Vagina (tissue), 2 donors: ENCODE measurements at regions not wholly inside any gene's neighbourhood (a gene's known extent, or its start where the extent isn't known, plus 50 kb on each side); places are given as distances from the start of the nearest gene placed in this dataset.

ENCODE experiments used
- DNase-seq, 2 donors: peaks; one replicate each; pipeline ENCODE4 v3.0.0-alpha.2; 2017; ENCODE audit errors: extremely low spot score in 2 of 2
- H3K27ac ChIP-seq: fragments of 200-600 bp; sonication (generic); one replicate; pipeline ENCODE4 v1.5.1; 2019
- H3K27me3 ChIP-seq: fragments of 200-600 bp; sonication (generic); one replicate; pipeline ENCODE4 v1.5.1; 2019
- H3K36me3 ChIP-seq, 2 donors: fragments of 200-600 bp; sonication (generic); one replicate each; pipeline ENCODE4 v1.5.1; 2017 to 2019
- H3K4me1 ChIP-seq: fragments of 200-600 bp; sonication (generic); one replicate; pipeline ENCODE4 v1.5.1; 2019
- H3K4me3 ChIP-seq, 2 donors: fragments of 200-600 bp; sonication (generic); 1 replicate in 1 of 2; 2 replicates in 1 of 2; pipeline ENCODE4 v1.5.1; 2016 to 2019
- H3K9me3 ChIP-seq: fragments of 200-600 bp; sonication (generic); one replicate; pipeline ENCODE4 v1.5.1; 2019
- CTCF ChIP-seq, 3 experiments: fragments of 450-650 bp in 2 of 3; fragments of 200-600 bp in 1 of 3; sonication (generic) in 1 of 3; IDR thresholded peaks; one replicate each; pipeline ENCODE4 v1.5.1; 2017 to 2019; ENCODE audit warnings: antibody characterized with exemption in 3 of 3, mild to moderate bottlenecking in 2 of 3, moderate library complexity in 2 of 3
- POLR2A ChIP-seq, 2 donors: fragments of 450-650 bp; IDR thresholded peaks; one replicate each; pipeline ENCODE4 v1.6.1; 2017; ENCODE audit warnings: antibody characterized with exemption in 2 of 2, mild to moderate bottlenecking in 2 of 2, moderate library complexity in 2 of 2
- POLR2AphosphoS5 ChIP-seq, 2 donors: sonication (generic); formaldehyde crosslinking; IDR thresholded peaks; one replicate each; pipeline ENCODE4 v1.9.0; 2017; ENCODE audit warnings: antibody characterized with exemption in 2 of 2, mild to moderate bottlenecking in 2 of 2, low read depth in 1 of 2; ENCODE audit not compliant: insufficient read depth in 1 of 2
- intact Hi-C: fragments of 100-400 bp; cut with DNase I; formaldehyde crosslinking; loops from one replicate; pipeline ENCODE4 v1.15.1; 2023

- Histone ChIP-seq H3K27me3 (no peaks in the 10 kb centered on the region), H3K4me3 (no peak overlapping the region), H3K4me1 (no peaks in the 10 kb centered on the region), H3K27ac (no peak overlapping the region), H3K36me3 (no peaks in the 10 kb centered on the region), H3K9me3 (no peaks in the 10 kb centered on the region)
- no peak for DNase-seq
- intact Hi-C loops, result no loop called here
- TF ChIP-seq POLR2A (IDR thresholded peaks at IDR 0.05) (no peak), POLR2AphosphoS5 (IDR thresholded peaks at IDR 0.05; ENCODE audit: insufficient read depth in 1 of 2, low read depth in 1 of 2) (no peak), CTCF (IDR thresholded peaks at IDR 0.05) (no peak)
Measured at GRCh38 chr6:153735761-153736160, 303.3 kb upstream of the OPRM1 start.

GRCh38 chr6:153729189-153729588 lies 309.9 kb upstream of the OPRM1 start:
- Histone ChIP-seq H3K27ac (no peak overlapping the region), H3K27me3 (no peaks in the 10 kb centered on the region), H3K4me1 (no peaks in the 10 kb centered on the region), H3K9me3 (no peaks in the 10 kb centered on the region), H3K36me3 (no peaks in the 10 kb centered on the region), H3K4me3 (no peak overlapping the region)
- intact Hi-C loops, result no loop called here
- DNase-seq, result no peak
- TF ChIP-seq CTCF (IDR thresholded peaks at IDR 0.05), result no peak
- no peak for TF ChIP-seq POLR2A (IDR thresholded peaks at IDR 0.05)
- TF ChIP-seq POLR2AphosphoS5 (IDR thresholded peaks at IDR 0.05; ENCODE audit: insufficient read depth in 1 of 2, low read depth in 1 of 2), result no peak

- H3K27me3 ChIP-seq, result no peaks in the 10 kb centered on the region
- no peaks in the 10 kb centered on the region for H3K36me3 ChIP-seq
- DNase-seq, result no peak
- no peak overlapping the region for H3K4me3 ChIP-seq
- TF ChIP-seq POLR2A (IDR thresholded peaks at IDR 0.05) (no peak), POLR2AphosphoS5 (IDR thresholded peaks at IDR 0.05; ENCODE audit: insufficient read depth in 1 of 2, low read depth in 1 of 2) (no peak), CTCF (IDR thresholded peaks at IDR 0.05) (no peak)
- intact Hi-C loops, result no loop called here
- H3K4me1 ChIP-seq, result no peaks in the 10 kb centered on the region
- H3K9me3 ChIP-seq, result no peaks in the 10 kb centered on the region
- no peak overlapping the region for H3K27ac ChIP-seq
Measured at GRCh38 chr6:153727885-153728284, 311.2 kb upstream of the OPRM1 start.

- Histone ChIP-seq H3K4me1 (no peaks in the 10 kb centered on the region), H3K36me3 (no peaks in the 10 kb centered on the region), H3K9me3 (no peaks in the 10 kb centered on the region), H3K27me3 (no peaks in the 10 kb centered on the region), H3K27ac (no peak overlapping the region), H3K4me3 (no peak overlapping the region)
- TF ChIP-seq POLR2AphosphoS5 (IDR thresholded peaks at IDR 0.05; ENCODE audit: insufficient read depth in 1 of 2, low read depth in 1 of 2), result no peak
- TF ChIP-seq POLR2A (IDR thresholded peaks at IDR 0.05), result no peak
- TF ChIP-seq CTCF (IDR thresholded peaks at IDR 0.05), result no peak
- DNase-seq, result no peak
- intact Hi-C loops, result no loop called here
Measured at GRCh38 chr6:153725456-153725855, 313.6 kb upstream of the OPRM1 start.

- intact Hi-C loops, result no loop called here
- Histone ChIP-seq H3K9me3 (no peaks in the 10 kb centered on the region), H3K27me3 (no peaks in the 10 kb centered on the region), H3K27ac (no peak overlapping the region), H3K4me1 (no peaks in the 10 kb centered on the region), H3K4me3 (no peak overlapping the region), H3K36me3 (no peaks in the 10 kb centered on the region)
- no peak for DNase-seq
- no peak for TF ChIP-seq POLR2AphosphoS5 (IDR thresholded peaks at IDR 0.05; ENCODE audit: insufficient read depth in 1 of 2, low read depth in 1 of 2)
- TF ChIP-seq CTCF (IDR thresholded peaks at IDR 0.05), result no peak
Measured at GRCh38 chr6:153720732-153721131, 318.3 kb upstream of the OPRM1 start.
